K562 (cell line): ENCODE measurements at regions not wholly inside any gene's neighbourhood (a gene's known extent, or its start where the extent isn't known, plus 50 kb on each side); places are given as distances from the start of the nearest gene placed in this dataset.
"Not testable (repeated sequence)": the region's sequence is repeated elsewhere in the genome, so short reads cannot be mapped to it uniquely, and the experiment has no call there.

Source experiments
- ATAC-seq: fragments of 200-7000 bp; cut with Tn5 transposase; 3 replicates; pipeline ENCODE4 v1.9.1; 2020; ENCODE audit warnings: moderate library complexity
- BruUV-seq: library from RNA; stranded (reverse); fragments of 400-500 nt; replicated peaks from 2 replicates; lab custom pipeline; 2021; lab: Mats Ljungman, UMichigan
- CTCF ChIA-PET: fragments of 300-600 bp; formaldehyde crosslinking; extraction: SDS; loops from one replicate; lab custom pipeline; 2021; ENCODE audit warnings: low intra/inter-chr PET ratio; lab: Yijun Ruan, JAX
- POLR2A ChIA-PET: fragments of 300-600, 350-650 bp; sonication (Branson Sonifier 250); formaldehyde crosslinking; extraction: SDS; loops from one replicate; lab custom pipeline; 2021; ENCODE audit warnings: antibody characterized with exemption, inconsistent platforms; lab: Yijun Ruan, JAX
- DNase-seq, 4 experiments: peaks; one replicate each; pipeline versions ENCODE4 v3.0.0 to v3.0.0-alpha.2; 2011 to 2018; ENCODE audit warnings: low spot score in 3 of 4, mixed read lengths in 3 of 4; ENCODE audit errors: extremely low read depth in 1 of 4
- FAIRE-seq: peaks from 2 replicates; lab custom pipeline; 2011; peaks lifted over from hg19 to GRCh38; lab: Jason Lieb, UNC
- H2AFZ ChIP-seq: 2 replicates; pipeline ENCODE4 v1.6.0; 2011; ENCODE audit warnings: low read depth, low read length, control low read depth, inconsistent platforms
- H3K27ac ChIP-seq: fragments of 200-600 bp; 3 replicates; pipeline ENCODE4 v1.8.0; 2011; ENCODE audit warnings: low read depth, mild to moderate bottlenecking, control low read depth, inconsistent platforms, low read length, moderate library complexity, mixed read lengths; ENCODE audit errors: extremely low read depth
- H3K27me3 ChIP-seq, 2 experiments: fragments of 300-600 bp in 1 of 2; 2 replicates in 1 of 2; 3 replicates in 1 of 2; pipeline versions ENCODE4 v1.6.0 to v1.8.0; 2011; ENCODE audit warnings: inconsistent platforms in 2 of 2, low read length in 2 of 2, mild to moderate bottlenecking in 1 of 2, mixed read lengths in 1 of 2, moderate library complexity in 1 of 2; ENCODE audit not compliant: control insufficient read depth in 2 of 2, insufficient read depth in 2 of 2
- H3K36me3 ChIP-seq: fragments of 300-600 bp; 3 replicates; pipeline ENCODE4 v1.8.0; 2011; ENCODE audit warnings: mild to moderate bottlenecking, low read length, inconsistent platforms; ENCODE audit not compliant: control insufficient read depth, insufficient read depth
- H3K4me1 ChIP-seq, 2 experiments: fragments of 200-600 bp in 1 of 2; replicated peaks in 1 of 2; 2 replicates in 1 of 2; 3 replicates in 1 of 2; pipeline versions ENCODE4 v1.5.1 to v1.8.0; 2011; ENCODE audit warnings: inconsistent platforms in 2 of 2, low read length in 2 of 2, mild to moderate bottlenecking in 1 of 2, mixed read lengths in 1 of 2, moderate library complexity in 1 of 2; ENCODE audit not compliant: control insufficient read depth in 2 of 2, insufficient read depth in 2 of 2
- H3K4me2 ChIP-seq: 2 replicates; pipeline ENCODE4 v1.6.1; 2011; ENCODE audit warnings: low read length, control low read depth, inconsistent platforms, mixed read lengths; ENCODE audit not compliant: insufficient read depth
- H3K4me3 ChIP-seq: fragments of 200-600 bp; sonication (generic), shearing (Covaris generic); 2 replicates; pipeline ENCODE4 v1.5.1; 2016; ENCODE audit warnings: control low read depth, inconsistent platforms
- H3K79me2 ChIP-seq: fragments of 200-600 bp; 3 replicates; pipeline ENCODE4 v1.8.0; 2011; ENCODE audit warnings: low read length, inconsistent platforms; ENCODE audit not compliant: control insufficient read depth, insufficient read depth
- H3K9ac ChIP-seq, 2 experiments: 2 replicates each; pipeline versions ENCODE4 v1.6.0 to v1.6.1; 2011; ENCODE audit warnings: low read depth in 2 of 2, low read length in 2 of 2, control low read depth in 1 of 2, inconsistent platforms in 1 of 2, mild to moderate bottlenecking in 1 of 2, mixed read lengths in 1 of 2; ENCODE audit not compliant: insufficient read depth in 1 of 2
- H3K9me1 ChIP-seq: one replicate; pipeline ENCODE4 v1.6.0; 2011; ENCODE audit warnings: inconsistent platforms, mild to moderate bottlenecking, low read length, moderate library complexity; ENCODE audit not compliant: control insufficient read depth, insufficient read depth
- H3K9me3 ChIP-seq: replicated peaks from 2 replicates; pipeline ENCODE4 v1.5.1; 2011; ENCODE audit warnings: low read depth, low read length, inconsistent platforms; ENCODE audit not compliant: control insufficient read depth, insufficient read depth
- H4K20me1 ChIP-seq: replicated peaks from 2 replicates; pipeline ENCODE4 v1.6.1; 2011; ENCODE audit warnings: low read length, inconsistent platforms, mixed read lengths; ENCODE audit not compliant: control insufficient read depth, insufficient read depth
- RNF2 ChIP-seq: sonication (generic); IDR thresholded peaks from 2 replicates; pipeline ENCODE4 v1.6.1; 2016
- WGBS: fragments of 100-300 bp; shearing (Covaris generic); methylation state at CpG from one replicate; pipeline ENCODE4 v1.1.6; 2016; ENCODE audit warnings: low coverage, mixed read lengths; ENCODE audit not compliant: insufficient coverage; ENCODE audit errors: missing lambda C conversion rate; 5-methylcytosine and 5-hydroxymethylcytosine counted together
- in situ Hi-C: fragments of 300-500 bp; cut with MboI; formaldehyde crosslinking; loops from 4 replicates; pipeline ENCODE4 v1.15.0; 2018; ENCODE audit warnings: inconsistent platforms, mixed read lengths
- intact Hi-C: fragments of 100-400 bp; cut with micrococcal nuclease; formaldehyde crosslinking; loops from 2 replicates; pipeline ENCODE4 v1.14.2; 2022
- TF ChIP-seq, protein P1 (sequence below), 3 experiments: fragments of 200-800 bp in 1 of 3; fragments of 250-450 bp in 1 of 3; fragments of 450-650 bp in 1 of 3; sonication (Bioruptor Pico) in 1 of 3; sonication (Bioruptor generic) in 1 of 3; formaldehyde crosslinking in 1 of 3; IDR thresholded peaks; 2 replicates each; pipeline versions ENCODE4 v1.6.1 to v1.8.0; 2016 to 2022; ENCODE audit warnings: mild to moderate bottlenecking in 2 of 3, missing genetic modification characterization in 2 of 3, missing compliant biosample characterization in 1 of 3, moderate library complexity in 1 of 3

GRCh38 chr20:47849006-47849405 is 63.7 kb upstream of the SULF2 start:
- Histone ChIP-seq H3K4me1 (no peaks in the 10 kb centered on the region), H3K9me3 (no peaks in the 10 kb centered on the region), H4K20me1 (no peaks in the 10 kb centered on the region; the same call in 1 of the 2 replicates), H3K9me1 (no peaks in the 10 kb centered on the region), H3K4me3 (no peak overlapping the region), H3K4me2 (no peak overlapping the region), H3K27ac (no peak overlapping the region), H3K36me3 (no peaks in the 10 kb centered on the region), H3K9ac (no peak overlapping the region), H3K79me2 (no peaks in the 10 kb centered on the region)
- CTCF ChIA-PET, result no interaction called here
- 0% methylated on average over 13 of the region's 15 CpGs for WGBS
- POLR2A ChIA-PET, result no interaction called here
- DNase-seq, result no peak
- in situ Hi-C loops (no loop called here), intact Hi-C loops (loop anchor here (10.0 kb wide), 1 partner anchor 46 kb away; no protein-coding TSS in a partner anchor)
- ATAC-seq, result no peak
- no TSS peak for BruUV-seq
- FAIRE-seq, result no peak
- TF ChIP-seq RNF2, result no peak
- TF ChIP-seq, protein P1, sequence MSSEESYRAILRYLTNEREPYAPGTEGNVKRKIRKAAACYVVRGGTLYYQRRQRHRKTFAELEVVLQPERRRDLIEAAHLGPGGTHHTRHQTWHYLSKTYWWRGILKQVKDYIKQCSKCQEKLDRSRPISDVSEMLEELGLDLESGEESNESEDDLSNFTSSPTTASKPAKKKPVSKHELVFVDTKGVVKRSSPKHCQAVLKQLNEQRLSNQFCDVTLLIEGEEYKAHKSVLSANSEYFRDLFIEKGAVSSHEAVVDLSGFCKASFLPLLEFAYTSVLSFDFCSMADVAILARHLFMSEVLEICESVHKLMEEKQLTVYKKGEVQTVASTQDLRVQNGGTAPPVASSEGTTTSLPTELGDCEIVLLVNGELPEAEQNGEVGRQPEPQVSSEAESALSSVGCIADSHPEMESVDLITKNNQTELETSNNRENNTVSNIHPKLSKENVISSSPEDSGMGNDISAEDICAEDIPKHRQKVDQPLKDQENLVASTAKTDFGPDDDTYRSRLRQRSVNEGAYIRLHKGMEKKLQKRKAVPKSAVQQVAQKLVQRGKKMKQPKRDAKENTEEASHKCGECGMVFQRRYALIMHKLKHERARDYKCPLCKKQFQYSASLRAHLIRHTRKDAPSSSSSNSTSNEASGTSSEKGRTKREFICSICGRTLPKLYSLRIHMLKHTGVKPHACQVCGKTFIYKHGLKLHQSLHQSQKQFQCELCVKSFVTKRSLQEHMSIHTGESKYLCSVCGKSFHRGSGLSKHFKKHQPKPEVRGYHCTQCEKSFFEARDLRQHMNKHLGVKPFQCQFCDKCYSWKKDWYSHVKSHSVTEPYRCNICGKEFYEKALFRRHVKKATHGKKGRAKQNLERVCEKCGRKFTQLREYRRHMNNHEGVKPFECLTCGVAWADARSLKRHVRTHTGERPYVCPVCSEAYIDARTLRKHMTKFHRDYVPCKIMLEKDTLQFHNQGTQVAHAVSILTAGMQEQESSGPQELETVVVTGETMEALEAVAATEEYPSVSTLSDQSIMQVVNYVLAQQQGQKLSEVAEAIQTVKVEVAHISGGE (CRISPR knock-in tag; IDR thresholded peaks at IDR 0.05), result peak in 1 of 3 experiments; percentile 14; a peak in 1 of 6 replicates
- TF ChIP-seq, all 486 proteins: peak for 1
- Histone ChIP-seq H3K27me3 (peaks cover 0 to 27% of the 10 kb centered on the region in 2 experiments; a peak in 3 of 5 replicates), H2AFZ (no peak overlapping the region)

- intact Hi-C loops, result loop anchor here (10.0 kb wide), 1 partner anchor 46 kb away; no protein-coding TSS in a partner anchor
- H3K9me1 ChIP-seq, H3K4me1 ChIP-seq, H3K79me2 ChIP-seq, POLR2A ChIA-PET, CTCF ChIA-PET, H2AFZ ChIP-seq, H3K4me2 ChIP-seq, in situ Hi-C loops, H3K27ac ChIP-seq, BruUV-seq, DNase-seq, FAIRE-seq, ATAC-seq, H3K36me3 ChIP-seq, H4K20me1 ChIP-seq, H3K9ac ChIP-seq, H3K4me3 ChIP-seq, H3K9me3 ChIP-seq: not testable (repeated sequence)
- WGBS, result 0% methylated on average over 1 of the region's 4 CpGs
- peaks cover 0 to 27% of the 10 kb centered on the region in 2 experiments; a peak in 3 of 5 replicates for H3K27me3 ChIP-seq
These were observed 63.3 kb upstream of the SULF2 start for GRCh38 chr20:47848534-47848933.
